ENCODE measurements at regions not wholly inside any gene's neighbourhood (a gene's known extent, or its start where the extent isn't known, plus 50 kb on each side); places are given as distances from the start of the nearest gene placed in this dataset.

DNA sequence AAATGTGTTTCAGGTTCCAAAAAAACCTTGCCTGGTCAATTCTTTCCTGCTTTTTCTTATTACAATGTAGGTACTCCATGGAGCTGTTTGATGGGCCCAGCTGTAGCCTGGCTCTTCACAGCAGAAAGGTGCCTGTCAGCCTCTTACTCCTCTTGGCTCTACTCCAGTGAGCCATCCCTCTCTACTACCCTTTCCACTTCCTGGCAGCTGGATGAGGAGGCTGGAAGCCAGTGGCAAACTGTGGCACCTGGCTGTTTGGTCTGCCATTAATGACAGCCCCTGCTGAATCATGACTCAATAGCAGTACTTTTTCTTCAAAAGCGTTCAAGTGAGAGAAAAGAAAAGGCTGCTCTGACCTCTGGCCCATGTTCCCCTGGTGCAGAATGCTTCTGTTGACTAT lies 618.1 kb downstream of the PYDC2 start:
- no peak overlapping the region for H3K27ac ChIP-seq (ENCODE audit: low read depth in 1 of 2, low read length in 2 of 2)
- no peak overlapping the region for H3K9ac ChIP-seq (ENCODE audit: low read depth in 1 of 2, low read length in 2 of 2)
- DNase-seq (ENCODE audit: low spot score) = no peak
- H3K9me3 ChIP-seq (ENCODE audit: control insufficient read depth in 4 of 4, low read length in 3 of 4) = no peaks in the 10 kb centered on the region
- no peaks in the 10 kb centered on the region for H3K27me3 ChIP-seq (ENCODE audit: control insufficient read depth in 4 of 4, insufficient read depth in 4 of 4, low read length in 3 of 4)
- no peaks in the 10 kb centered on the region for H3K4me1 ChIP-seq (ENCODE audit: control insufficient read depth in 4 of 4, insufficient read depth in 4 of 4, low read length in 3 of 4)
- H3K36me3 ChIP-seq (ENCODE audit: control insufficient read depth in 4 of 4, insufficient read depth in 3 of 4, low read depth in 1 of 4, low read length in 3 of 4) = no peaks in the 10 kb centered on the region
- H3K4me3 ChIP-seq (ENCODE audit: low read depth in 1 of 3, low read length in 3 of 3) = no peak overlapping the region
- TF ChIP-seq REST (IDR thresholded peaks at IDR 0.05) (no peak), NR2F2 (IDR thresholded peaks at IDR 0.05) (no peak), RXRA (IDR thresholded peaks at IDR 0.05) (no peak), SP1 (IDR thresholded peaks at IDR 0.05) (no peak), FOXA2 (IDR thresholded peaks at IDR 0.05) (no peak), YY1 (IDR thresholded peaks at IDR 0.05) (no peak), RAD21 (IDR thresholded peaks at IDR 0.05) (no peak), MAX (IDR thresholded peaks at IDR 0.05) (no peak), HNF4G (IDR thresholded peaks at IDR 0.05) (no peak)
- TF ChIP-seq, protein P1, sequence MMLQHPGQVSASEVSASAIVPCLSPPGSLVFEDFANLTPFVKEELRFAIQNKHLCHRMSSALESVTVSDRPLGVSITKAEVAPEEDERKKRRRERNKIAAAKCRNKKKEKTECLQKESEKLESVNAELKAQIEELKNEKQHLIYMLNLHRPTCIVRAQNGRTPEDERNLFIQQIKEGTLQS (IDR thresholded peaks at IDR 0.05) = no peak
- WGBS = 46% methylated on average over 1 of the region's 1 CpG

GRCh38 chr3:192080336-192080735 lies 619.4 kb downstream of the PYDC2 start:
- no peaks in the 10 kb centered on the region for H3K4me1 ChIP-seq (ENCODE audit: control insufficient read depth in 4 of 4, insufficient read depth in 4 of 4, low read length in 3 of 4)
- WGBS = 38% methylated on average over 1 of the region's 1 CpG
- no peak overlapping the region for H3K4me3 ChIP-seq (ENCODE audit: low read depth in 1 of 3, low read length in 3 of 3)
- H3K9ac ChIP-seq (ENCODE audit: low read depth in 1 of 2, low read length in 2 of 2) = no peak overlapping the region
- H3K9me3 ChIP-seq (ENCODE audit: control insufficient read depth in 4 of 4, low read length in 3 of 4) = no peaks in the 10 kb centered on the region
- H3K36me3 ChIP-seq (ENCODE audit: control insufficient read depth in 4 of 4, insufficient read depth in 3 of 4, low read depth in 1 of 4, low read length in 3 of 4) = no peaks in the 10 kb centered on the region
- TF ChIP-seq SP1 (IDR thresholded peaks at IDR 0.05) = no peak
- TF ChIP-seq YY1 (IDR thresholded peaks at IDR 0.05) = no peak
- no peak for TF ChIP-seq RXRA (IDR thresholded peaks at IDR 0.05)
- TF ChIP-seq, protein P2, sequence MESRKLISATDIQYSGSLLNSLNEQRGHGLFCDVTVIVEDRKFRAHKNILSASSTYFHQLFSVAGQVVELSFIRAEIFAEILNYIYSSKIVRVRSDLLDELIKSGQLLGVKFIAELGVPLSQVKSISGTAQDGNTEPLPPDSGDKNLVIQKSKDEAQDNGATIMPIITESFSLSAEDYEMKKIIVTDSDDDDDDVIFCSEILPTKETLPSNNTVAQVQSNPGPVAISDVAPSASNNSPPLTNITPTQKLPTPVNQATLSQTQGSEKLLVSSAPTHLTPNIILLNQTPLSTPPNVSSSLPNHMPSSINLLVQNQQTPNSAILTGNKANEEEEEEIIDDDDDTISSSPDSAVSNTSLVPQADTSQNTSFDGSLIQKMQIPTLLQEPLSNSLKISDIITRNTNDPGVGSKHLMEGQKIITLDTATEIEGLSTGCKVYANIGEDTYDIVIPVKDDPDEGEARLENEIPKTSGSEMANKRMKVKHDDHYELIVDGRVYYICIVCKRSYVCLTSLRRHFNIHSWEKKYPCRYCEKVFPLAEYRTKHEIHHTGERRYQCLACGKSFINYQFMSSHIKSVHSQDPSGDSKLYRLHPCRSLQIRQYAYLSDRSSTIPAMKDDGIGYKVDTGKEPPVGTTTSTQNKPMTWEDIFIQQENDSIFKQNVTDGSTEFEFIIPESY (IDR thresholded peaks at IDR 0.05) = no peak
- TF ChIP-seq NR2F2 (IDR thresholded peaks at IDR 0.05) = no peak
- TF ChIP-seq HNF4A (conservative IDR thresholded peaks at IDR 0.05) = no peak
- no peak for TF ChIP-seq GABPA (IDR thresholded peaks at IDR 0.05 in 1 of 2, conservative IDR thresholded peaks at IDR 0.05 in 1 of 2)
- no peak for TF ChIP-seq MAX (IDR thresholded peaks at IDR 0.05)
- DNase-seq (ENCODE audit: low spot score) = no peak
- H3K27ac ChIP-seq (ENCODE audit: low read depth in 1 of 2, low read length in 2 of 2) = no peak overlapping the region
- no peaks in the 10 kb centered on the region for H3K27me3 ChIP-seq (ENCODE audit: control insufficient read depth in 4 of 4, insufficient read depth in 4 of 4, low read length in 3 of 4)

Measured in liver (tissue), 7 donors.